ENCODE measurements at regions not wholly inside any gene's neighbourhood (a gene's known extent, or its start where the extent isn't known, plus 50 kb on each side); places are given as distances from the start of the nearest gene placed in this dataset.

- TF ChIP-seq CTCF (IDR thresholded peaks at IDR 0.05; ENCODE audit: insufficient read depth, low read length, missing control alignments): no peak
- no peak overlapping the region for H3K4me3 ChIP-seq (ENCODE audit: low read depth, low read length)
- no peak for DNase-seq (ENCODE audit: low read depth, low spot score)
- POLR2A ChIA-PET: no interaction called here
- CTCF ChIA-PET: no interaction called here
These were observed 265.7 kb downstream of the SNAPC1 start for GRCh38 chr14:62027958-62028357.

- ChIA-PET CTCF (no interaction called here), POLR2A (no interaction called here)
- DNase-seq (ENCODE audit: low read depth, low spot score): no peak
- no peak for TF ChIP-seq CTCF (IDR thresholded peaks at IDR 0.05; ENCODE audit: insufficient read depth, low read length, missing control alignments)
- H3K4me3 ChIP-seq (ENCODE audit: low read depth, low read length): no peak overlapping the region
These were observed 267.3 kb downstream of the SNAPC1 start for GRCh38 chr14:62029569-62029924.

- CTCF ChIA-PET: no interaction called here
- DNase-seq (ENCODE audit: low read depth, low spot score): no peak
- POLR2A ChIA-PET: no interaction called here
- H3K4me3 ChIP-seq (ENCODE audit: low read depth, low read length): no peak overlapping the region
- no peak for TF ChIP-seq CTCF (IDR thresholded peaks at IDR 0.05; ENCODE audit: insufficient read depth, low read length, missing control alignments)
These were observed 268.2 kb downstream of the SNAPC1 start for GRCh38 chr14:62030387-62030786.

- POLR2A ChIA-PET: no interaction called here
- DNase-seq (ENCODE audit: low read depth, low spot score): no peak
- no peak for TF ChIP-seq CTCF (IDR thresholded peaks at IDR 0.05; ENCODE audit: insufficient read depth, low read length, missing control alignments)
- H3K4me3 ChIP-seq (ENCODE audit: low read depth, low read length): no peak overlapping the region
- CTCF ChIA-PET: no interaction called here
These were observed 269.3 kb downstream of the SNAPC1 start for GRCh38 chr14:62031504-62031903.

GRCh38 chr14:62053188-62053587 is 291.0 kb downstream of the SNAPC1 start:
- no peak for DNase-seq (ENCODE audit: low read depth, low spot score)
- CTCF ChIA-PET: no interaction called here
- no peak overlapping the region for H3K4me3 ChIP-seq (ENCODE audit: low read depth, low read length)
- TF ChIP-seq CTCF (IDR thresholded peaks at IDR 0.05; ENCODE audit: insufficient read depth, low read length, missing control alignments): no peak
- POLR2A ChIA-PET: no interaction called here

- ChIA-PET CTCF (no interaction called here), POLR2A (no interaction called here)
These were observed 294.6 kb downstream of the SNAPC1 start for GRCh38 chr14:62056789-62057188.

More at GRCh38 chr14:62056789-62057188, 294.6 kb downstream of the SNAPC1 start:
- no peak for DNase-seq (ENCODE audit: low read depth, low spot score)
- no peak overlapping the region for H3K4me3 ChIP-seq (ENCODE audit: low read depth, low read length)
- TF ChIP-seq CTCF (IDR thresholded peaks at IDR 0.05; ENCODE audit: insufficient read depth, low read length, missing control alignments): no peak
